ENCODE measurements at regions not wholly inside any gene's neighbourhood (a gene's known extent, or its start where the extent isn't known, plus 50 kb on each side); places are given as distances from the start of the nearest gene placed in this dataset.
"Not testable (repeated sequence)": the region's sequence is repeated elsewhere in the genome, so short reads cannot be mapped to it uniquely, and the experiment has no call there.

GRCh38 chr5:97545886-97546535 lies 363.0 kb upstream of the RIOK2 start:
- DNase-seq, result no peak

- DNase-seq, result no peak
Measured at GRCh38 chr5:97547430-97547829, 364.4 kb upstream of the RIOK2 start.

- no peak for DNase-seq
Measured at GRCh38 chr5:97547999-97548738, 365.1 kb upstream of the RIOK2 start.

- DNase-seq, result no peak
Measured at GRCh38 chr5:97548739-97549080, 365.7 kb upstream of the RIOK2 start.

- DNase-seq, result no peak
Measured at GRCh38 chr5:97549496-97549895, 366.4 kb upstream of the RIOK2 start.

DNA sequence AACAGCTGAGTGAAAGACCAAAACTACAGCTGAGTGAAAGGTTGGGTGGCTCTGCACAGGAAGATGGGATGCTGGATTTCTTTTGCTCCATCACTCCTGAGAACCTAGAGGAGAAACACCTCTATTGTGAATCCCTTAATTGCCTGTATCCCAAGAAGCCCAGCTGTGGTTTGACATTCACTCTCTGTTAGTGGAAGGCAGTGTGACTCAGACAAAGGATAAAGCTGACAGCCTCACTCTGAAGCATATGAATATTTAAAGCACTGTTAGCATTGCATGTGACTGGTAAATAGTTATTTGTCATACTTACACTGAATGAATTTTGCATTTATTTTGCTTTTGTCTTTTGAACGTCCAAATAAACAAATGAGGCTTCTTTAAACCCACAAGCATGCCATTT lies 367.1 kb upstream of the RIOK2 start:
- DNase-seq, result no peak

- DNase-seq, result no peak
Measured at GRCh38 chr5:97550818-97551217, 367.8 kb upstream of the RIOK2 start.

- no peak for DNase-seq
Measured at GRCh38 chr5:97553604-97554452, 370.8 kb upstream of the RIOK2 start.

DNA sequence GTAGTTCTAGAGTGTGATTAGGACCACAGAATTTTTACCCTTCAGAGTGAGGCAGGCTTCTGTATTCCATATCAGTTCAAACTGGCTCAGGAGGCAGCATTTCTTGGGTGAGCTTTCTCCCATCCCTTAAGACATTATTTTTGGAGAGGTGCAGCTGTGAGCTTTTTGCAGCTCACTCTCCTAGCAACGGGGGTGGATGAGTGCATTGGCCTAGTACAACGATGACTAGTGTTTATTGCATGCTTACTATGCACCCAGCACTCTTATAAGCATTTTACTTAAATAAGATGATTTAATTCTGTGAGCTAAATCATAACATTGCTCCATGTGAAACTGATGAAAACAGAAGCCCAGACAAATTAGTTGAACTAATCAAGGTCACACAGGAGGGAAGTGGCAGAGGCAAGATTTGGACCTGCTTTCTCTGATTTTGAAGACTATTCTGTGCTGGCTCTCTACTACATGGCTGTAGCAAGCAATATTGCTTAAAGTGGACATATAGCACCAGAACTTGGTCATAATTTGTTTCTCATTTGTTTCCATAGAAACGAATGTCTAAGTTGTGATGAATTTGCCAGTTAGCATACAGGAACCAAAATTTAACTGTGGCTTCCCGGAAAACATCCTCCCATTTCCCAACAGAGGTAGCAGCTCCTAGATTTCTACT lies 372.1 kb upstream of the RIOK2 start:
- no peak for DNase-seq

DNA sequence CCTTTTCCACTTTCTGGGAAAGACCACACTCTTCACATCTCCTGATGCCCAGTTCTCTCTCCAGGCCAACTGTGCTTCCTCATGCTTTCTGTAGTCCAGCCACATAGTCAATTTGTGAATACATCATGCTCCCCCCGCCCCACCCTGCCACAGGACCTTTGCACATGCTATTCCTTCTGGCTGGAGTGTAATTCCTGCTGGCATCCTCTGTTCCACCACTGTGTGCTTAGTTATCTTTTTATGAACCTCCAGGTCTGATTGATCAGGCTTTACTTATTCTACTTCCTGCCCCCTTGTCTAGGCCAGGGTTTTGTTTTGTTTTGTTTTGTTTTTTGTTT lies 372.6 kb upstream of the RIOK2 start:
- no peak for DNase-seq

- no peak for DNase-seq
Measured at GRCh38 chr5:97559827-97560598, 377.0 kb upstream of the RIOK2 start.

DNA sequence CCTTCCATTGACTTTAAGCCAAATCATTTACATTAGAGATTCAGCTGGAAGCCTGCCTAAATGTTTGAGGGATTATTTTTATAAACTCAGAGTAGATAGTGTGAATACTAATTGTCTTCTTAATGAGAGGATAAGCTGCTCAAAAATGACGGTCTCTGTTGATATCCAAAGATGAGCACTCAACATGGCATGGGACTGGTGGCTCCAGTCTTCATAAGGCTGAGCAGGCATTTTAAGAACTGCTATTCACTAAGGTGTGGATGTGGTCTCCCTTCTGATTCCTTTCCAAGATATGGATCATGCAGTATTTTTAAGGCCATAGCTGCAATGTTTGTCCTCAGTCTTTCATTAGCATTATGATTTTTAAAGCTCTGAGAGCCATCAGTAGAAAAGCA lies 377.5 kb upstream of the RIOK2 start:
- no peak for DNase-seq

DNA sequence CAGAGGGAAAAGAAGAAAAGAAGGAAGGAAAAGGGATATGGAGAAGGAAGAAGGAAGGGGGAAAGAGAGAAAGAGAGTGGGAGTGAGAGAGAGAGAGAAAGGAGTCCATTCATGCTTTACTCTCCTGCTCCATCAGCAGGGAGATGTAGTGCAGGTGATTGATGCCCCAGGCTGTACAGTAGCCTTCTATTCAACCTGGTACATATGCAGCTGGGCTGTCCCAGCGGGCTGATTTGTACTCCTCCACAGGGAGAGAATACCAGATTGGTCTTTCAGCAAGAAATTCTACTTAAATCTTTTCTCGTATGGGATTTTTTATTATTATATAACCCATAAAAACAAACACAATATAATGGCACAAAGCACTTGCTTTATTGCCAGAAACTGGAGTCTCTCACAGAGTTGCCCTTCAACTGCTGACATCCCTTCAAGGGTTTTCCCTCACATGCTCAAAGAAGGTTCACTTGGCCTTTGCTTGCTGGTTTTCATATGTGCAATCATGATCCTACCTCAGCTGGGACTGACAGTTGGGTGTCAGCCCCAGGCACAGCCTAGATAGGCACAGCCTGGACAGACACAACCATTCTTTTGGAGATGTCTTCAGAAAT lies 380.1 kb upstream of the RIOK2 start:
- DNase-seq, result no peak

DNA sequence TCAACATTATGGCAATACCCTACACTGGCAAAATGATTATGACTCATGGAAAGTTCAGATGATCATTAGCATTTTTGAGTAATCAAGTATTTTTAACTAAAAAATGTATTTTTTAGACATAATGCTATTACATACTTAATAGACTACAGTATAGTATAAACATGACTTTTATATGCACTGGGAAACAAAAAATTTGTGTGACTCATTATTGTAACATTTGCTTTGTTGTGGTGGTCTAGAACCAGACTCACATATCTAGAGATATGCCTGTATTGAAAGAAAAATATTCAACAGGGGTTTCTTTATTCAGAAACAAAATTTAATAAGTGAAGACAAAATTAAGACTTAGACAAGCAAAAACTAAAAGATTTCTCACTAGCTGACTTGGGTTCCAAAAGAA lies 385.3 kb upstream of the RIOK2 start:
- DNase-seq, result no peak

GRCh38 chr5:97570242-97570641 lies 387.2 kb upstream of the RIOK2 start:
- DNase-seq, result no peak

GRCh38 chr5:97575322-97575721 lies 392.3 kb upstream of the RIOK2 start:
- no peak for DNase-seq

DNA sequence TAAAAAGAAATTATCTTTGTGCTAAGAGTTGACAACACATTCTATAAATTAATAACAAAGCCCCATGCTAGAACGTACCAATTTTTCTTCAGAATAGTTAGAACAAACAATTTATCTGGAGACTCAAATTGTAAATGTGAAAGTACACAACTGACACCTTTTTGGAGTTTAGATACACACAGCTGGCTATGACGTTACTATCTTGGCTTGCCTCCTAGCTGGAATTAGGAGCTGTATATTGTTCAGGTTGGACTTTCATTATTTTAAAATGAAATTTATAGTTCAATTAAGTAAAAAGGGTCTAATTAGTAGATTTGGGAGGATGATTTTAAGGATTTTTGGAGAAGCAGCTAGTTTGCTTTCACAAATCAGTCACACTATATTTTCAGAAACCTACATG lies 393.9 kb upstream of the RIOK2 start:
- DNase-seq, result no peak

GRCh38 chr5:97579977-97580376 lies 396.9 kb upstream of the RIOK2 start:
- not testable (repeated sequence) for DNase-seq

- DNase-seq, result no peak
Measured at GRCh38 chr5:97580746-97581145, 397.7 kb upstream of the RIOK2 start.

DNA sequence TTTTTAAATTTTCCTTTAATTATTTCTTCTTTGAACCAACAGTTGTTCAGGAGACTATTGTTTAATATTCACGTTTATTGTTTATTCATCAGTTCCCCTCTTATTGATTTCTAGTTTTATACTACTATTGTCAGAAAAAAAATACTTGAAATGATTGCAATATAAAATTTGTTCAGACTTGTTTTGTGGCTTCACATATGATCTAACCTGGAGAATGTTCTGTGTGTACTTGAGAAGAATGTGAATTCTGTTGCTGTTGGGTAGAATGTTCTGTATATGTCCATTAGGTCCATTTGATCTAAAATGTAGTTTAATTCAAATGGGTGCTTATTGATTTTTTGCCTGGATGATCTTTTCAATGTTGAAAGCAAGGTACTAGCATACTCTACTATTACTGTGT lies 408.7 kb upstream of the RIOK2 start:
- DNase-seq, result no peak

DNA sequence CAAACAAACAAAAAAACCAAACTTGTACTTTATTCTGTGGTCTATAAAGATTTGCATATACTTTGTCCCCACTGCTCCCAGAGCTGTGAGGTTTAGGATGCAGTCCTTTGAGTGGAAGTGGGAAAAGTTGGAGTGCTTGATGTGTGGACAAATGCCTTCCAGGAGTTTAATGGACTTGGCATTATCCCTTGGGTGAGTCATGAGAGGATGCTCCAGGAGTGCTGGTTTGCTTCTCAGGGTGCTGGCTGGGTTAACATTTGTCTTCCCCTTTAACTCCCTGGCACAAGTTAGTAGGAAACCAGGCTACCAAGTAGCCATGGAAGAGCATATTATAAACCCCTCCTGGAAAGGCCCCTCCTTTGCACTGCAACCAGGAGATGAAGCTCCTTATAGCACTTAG lies 417.4 kb upstream of the RIOK2 start:
- DNase-seq, result no peak

DNA sequence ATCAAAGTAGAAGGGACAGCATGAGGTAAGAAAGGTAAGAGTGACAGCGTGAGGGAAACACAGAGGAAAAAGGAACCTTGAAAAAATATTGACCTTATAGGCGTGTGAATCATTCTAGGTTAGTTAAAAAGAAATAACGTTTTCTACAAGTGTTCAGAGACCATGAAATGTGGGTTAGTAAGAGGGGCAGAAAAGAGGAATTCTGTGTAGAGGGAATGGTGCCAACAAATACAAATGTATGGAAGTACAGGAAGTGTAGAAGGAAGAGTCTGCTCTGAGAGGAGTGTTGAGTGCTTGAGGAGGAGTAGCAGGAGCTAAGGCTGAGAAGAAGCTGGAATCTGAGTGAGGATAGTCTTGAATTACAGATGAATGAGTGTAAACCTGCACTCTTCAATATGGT lies 418.6 kb upstream of the RIOK2 start:
- DNase-seq, result no peak
